MM.1S (cell line): ENCODE measurements at regions not wholly inside any gene's neighbourhood (a gene's known extent, or its start where the extent isn't known, plus 50 kb on each side); places are given as distances from the start of the nearest gene placed in this dataset.

Experiments
- DNase-seq: peaks from one replicate; pipeline ENCODE4 v3.0.0-alpha.2; 2015
- H2AFZ ChIP-seq: fragments of 300-600 bp; sonication (generic); 2 replicates; pipeline ENCODE4 v1.6.0; 2016; ENCODE audit warnings: antibody characterized with exemption, low read length
- H3F3A ChIP-seq: fragments of 300-600 bp; sonication (generic); 2 replicates; pipeline ENCODE4 v1.6.1; 2016; ENCODE audit warnings: mild to moderate bottlenecking, antibody characterized with exemption, low read length, moderate library complexity, mixed read lengths; ENCODE audit not compliant: insufficient read depth
- H3K27ac ChIP-seq: fragments of 300-600 bp; sonication (generic); 2 replicates; pipeline ENCODE4 v1.5.1; 2016; ENCODE audit warnings: mild to moderate bottlenecking, low read length
- H3K27me3 ChIP-seq: fragments of 300-600 bp; sonication (generic); replicated peaks from 2 replicates; pipeline ENCODE4 v1.6.0; 2016; ENCODE audit warnings: low read length; ENCODE audit not compliant: insufficient read depth
- H3K36me3 ChIP-seq: fragments of 300-600 bp; sonication (generic); replicated peaks from 2 replicates; pipeline ENCODE4 v1.6.1; 2016; ENCODE audit warnings: mild to moderate bottlenecking, low read length, mixed read lengths; ENCODE audit not compliant: insufficient read depth
- H3K4me1 ChIP-seq: fragments of 300-600 bp; sonication (generic); 2 replicates; pipeline ENCODE4 v1.6.1; 2016; ENCODE audit warnings: low read length, mixed read lengths
- H3K4me2 ChIP-seq: fragments of 300-600 bp; sonication (generic); 2 replicates; pipeline ENCODE4 v1.6.0; 2016; ENCODE audit warnings: low read depth, low read length
- H3K4me3 ChIP-seq: fragments of 300-600 bp; sonication (generic); 2 replicates; pipeline ENCODE4 v1.5.1; 2016; ENCODE audit warnings: low read length, mixed read lengths
- H3K79me2 ChIP-seq: fragments of 300-600 bp; sonication (generic); 2 replicates; pipeline ENCODE4 v1.6.1; 2016; ENCODE audit warnings: mixed run types, low read length, mixed read lengths
- H3K9ac ChIP-seq: fragments of 300-600 bp; sonication (generic); 2 replicates; pipeline ENCODE4 v1.6.1; 2016; ENCODE audit warnings: low read length, mixed read lengths
- H3K9me2 ChIP-seq: fragments of 300-600 bp; sonication (generic); replicated peaks from 2 replicates; pipeline ENCODE4 v1.6.1; 2016; ENCODE audit warnings: mild to moderate bottlenecking, low read length, mixed read lengths; ENCODE audit not compliant: insufficient read depth
- H3K9me3 ChIP-seq: fragments of 300-600 bp; sonication (generic); replicated peaks from 2 replicates; pipeline ENCODE4 v1.6.1; 2016; ENCODE audit warnings: mild to moderate bottlenecking, low read length, mixed read lengths; ENCODE audit not compliant: insufficient read depth
- H4K20me1 ChIP-seq: fragments of 300-600 bp; sonication (generic); 2 replicates; pipeline ENCODE4 v1.6.1; 2016; ENCODE audit warnings: mild to moderate bottlenecking, low read length, moderate library complexity, mixed read lengths; ENCODE audit not compliant: insufficient read depth
- CTCF ChIP-seq: fragments of 300-600 bp; sonication (generic); IDR thresholded peaks from 2 replicates; pipeline ENCODE4 v1.5.1; 2016; ENCODE audit warnings: antibody characterized with exemption, low read length, mixed read lengths
- EZH2 ChIP-seq: fragments of 300-600 bp; sonication (generic); optimal IDR thresholded peaks from 2 replicates; pipeline ENCODE3; 2017; ENCODE audit warnings: low read depth, mild to moderate bottlenecking, antibody characterized with exemption, low read length, mixed read lengths
- EZH2phosphoT487 ChIP-seq: fragments of 300-600 bp; sonication (generic); IDR thresholded peaks from 2 replicates; pipeline ENCODE4 v1.6.1; 2018; ENCODE audit warnings: antibody characterized with exemption, low read length

- no peak for DNase-seq
- Histone ChIP-seq H2AFZ (no peak overlapping the region), H3K4me3 (no peak overlapping the region), H4K20me1 (no peaks in the 10 kb centered on the region), H3K4me1 (no peaks in the 10 kb centered on the region), H3K36me3 (no peaks in the 10 kb centered on the region), H3K9me3 (no peaks in the 10 kb centered on the region), H3K27me3 (no peaks in the 10 kb centered on the region), H3K27ac (no peak overlapping the region), H3F3A (no peaks in the 10 kb centered on the region), H3K4me2 (no peak overlapping the region), H3K9ac (no peak overlapping the region), H3K79me2 (no peaks in the 10 kb centered on the region), H3K9me2 (no peaks in the 10 kb centered on the region)
- TF ChIP-seq CTCF (no peak), EZH2phosphoT487 (no peak), EZH2 (no peak)
Observed at GRCh38 chr3:31410411-31410810, 122.3 kb upstream of the STT3B start.

GRCh38 chr3:31412832-31413231 lies 119.9 kb upstream of the STT3B start:
- H2AFZ ChIP-seq, result no peak overlapping the region
- H3K9me2 ChIP-seq, result no peaks in the 10 kb centered on the region
- TF ChIP-seq EZH2, result no peak
- TF ChIP-seq CTCF, result no peak
- TF ChIP-seq EZH2phosphoT487, result no peak
- H3K4me1 ChIP-seq, result no peaks in the 10 kb centered on the region
- no peak overlapping the region for H3K4me3 ChIP-seq
- H3K27ac ChIP-seq, result no peak overlapping the region
- no peak overlapping the region for H3K4me2 ChIP-seq
- H4K20me1 ChIP-seq, result no peaks in the 10 kb centered on the region
- H3K79me2 ChIP-seq, result no peaks in the 10 kb centered on the region
- H3K9ac ChIP-seq, result no peak overlapping the region
- DNase-seq, result no peak
- no peaks in the 10 kb centered on the region for H3K36me3 ChIP-seq
- no peaks in the 10 kb centered on the region for H3F3A ChIP-seq
- H3K27me3 ChIP-seq, result no peaks in the 10 kb centered on the region
- no peaks in the 10 kb centered on the region for H3K9me3 ChIP-seq

- H4K20me1 ChIP-seq, result no peaks in the 10 kb centered on the region
- no peaks in the 10 kb centered on the region for H3K36me3 ChIP-seq
- no peak for DNase-seq
- TF ChIP-seq EZH2phosphoT487 (no peak), EZH2 (no peak), CTCF (no peak)
- H3K4me3 ChIP-seq, result no peak overlapping the region
- no peaks in the 10 kb centered on the region for H3K9me3 ChIP-seq
- no peaks in the 10 kb centered on the region for H3K4me1 ChIP-seq
- H3K79me2 ChIP-seq, result no peaks in the 10 kb centered on the region
- H3F3A ChIP-seq, result no peaks in the 10 kb centered on the region
- no peak overlapping the region for H3K27ac ChIP-seq
- no peak overlapping the region for H3K9ac ChIP-seq
- no peaks in the 10 kb centered on the region for H3K9me2 ChIP-seq
- no peak overlapping the region for H3K4me2 ChIP-seq
- no peaks in the 10 kb centered on the region for H3K27me3 ChIP-seq
- no peak overlapping the region for H2AFZ ChIP-seq
Observed at GRCh38 chr3:31413515-31413914, 119.2 kb upstream of the STT3B start.
